ENCODE measurements at regions not wholly inside any gene's neighbourhood (a gene's known extent, or its start where the extent isn't known, plus 50 kb on each side); places are given as distances from the start of the nearest gene placed in this dataset.

- no peak for DNase-seq
These were observed 643.7 kb downstream of the INHBA start for GRCh38 chr7:41058986-41059741.

- DNase-seq: no peak
These were observed 647.8 kb downstream of the INHBA start for GRCh38 chr7:41054960-41055661.

GRCh38 chr7:41053820-41054219 is 649.1 kb downstream of the INHBA start:
- DNase-seq: no peak

GRCh38 chr7:41052736-41053135 is 650.2 kb downstream of the INHBA start:
- no peak for DNase-seq

- no peak for DNase-seq
These were observed 650.7 kb downstream of the INHBA start for GRCh38 chr7:41052201-41052600.

GRCh38 chr7:41051535-41051934 is 651.4 kb downstream of the INHBA start:
- peak; percentile 57 for DNase-seq

- no peak for DNase-seq
These were observed 651.8 kb downstream of the INHBA start for GRCh38 chr7:41051062-41051461.

GRCh38 chr7:41048771-41049170 is 654.1 kb downstream of the INHBA start:
- DNase-seq: no peak

- no peak for DNase-seq
These were observed 655.1 kb downstream of the INHBA start for GRCh38 chr7:41047789-41048191.

- no peak for DNase-seq
These were observed 655.7 kb downstream of the INHBA start for GRCh38 chr7:41047211-41047610.

- DNase-seq: no peak
These were observed 656.1 kb downstream of the INHBA start for GRCh38 chr7:41046776-41047175.

- DNase-seq: no peak
These were observed 656.6 kb downstream of the INHBA start for GRCh38 chr7:41046221-41046761.

GRCh38 chr7:41045556-41046123 is 657.2 kb downstream of the INHBA start:
- DNase-seq: no peak

- DNase-seq: no peak
These were observed 662.9 kb downstream of the INHBA start for GRCh38 chr7:41039981-41040380.

- DNase-seq: no peak
These were observed 663.4 kb downstream of the INHBA start for GRCh38 chr7:41039386-41039953.

- no peak for DNase-seq
These were observed 664.7 kb downstream of the INHBA start for GRCh38 chr7:41038211-41038610.

GRCh38 chr7:41037691-41038090 is 665.2 kb downstream of the INHBA start:
- no peak for DNase-seq

- DNase-seq: peak; percentile 42
These were observed 667.1 kb downstream of the INHBA start for GRCh38 chr7:41035794-41036193.

GRCh38 chr7:41033500-41033899 is 669.4 kb downstream of the INHBA start:
- no peak for DNase-seq

- no peak for DNase-seq
These were observed 672.2 kb downstream of the INHBA start for GRCh38 chr7:41030673-41031072.

- no peak for DNase-seq
These were observed 673.8 kb downstream of the INHBA start for GRCh38 chr7:41029072-41029499.

- DNase-seq: no peak
These were observed 674.3 kb downstream of the INHBA start for GRCh38 chr7:41028580-41028979.

GRCh38 chr7:41027428-41028115 is 675.3 kb downstream of the INHBA start:
- DNase-seq: no peak

Data from retina (tissue), 1 donor.